Epidermal melanocyte (primary cell): ENCODE measurements at regions not wholly inside any gene's neighbourhood (a gene's known extent, or its start where the extent isn't known, plus 50 kb on each side); places are given as distances from the start of the nearest gene placed in this dataset.
"Not testable (repeated sequence)": the region's sequence is repeated elsewhere in the genome, so short reads cannot be mapped to it uniquely, and the experiment has no call there.

Experiments used
- DNase-seq: peaks from one replicate; pipeline ENCODE4 v3.0.0; 2011; ENCODE audit warnings: low spot score; ENCODE audit not compliant: insufficient read length

DNA sequence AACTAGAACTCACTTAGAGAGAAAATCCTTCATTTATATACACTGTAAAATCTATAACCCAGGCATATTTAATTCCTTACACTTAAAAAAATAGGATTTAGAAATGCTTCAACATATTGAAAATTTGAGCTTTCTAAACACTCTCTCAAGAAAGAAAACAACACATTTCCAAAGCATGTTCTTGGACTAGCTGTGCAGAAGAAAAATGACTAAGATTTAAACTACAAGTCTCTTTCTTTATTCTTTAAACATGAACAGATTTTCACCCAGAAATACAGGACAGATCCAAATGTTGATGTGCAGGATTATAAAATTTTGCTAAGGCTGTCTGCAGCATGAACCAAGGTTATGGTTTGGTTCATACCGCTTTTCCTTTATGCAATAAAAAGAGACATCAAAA lies 77.7 kb upstream of the TUSC1 start:
- DNase-seq: no peak

DNA sequence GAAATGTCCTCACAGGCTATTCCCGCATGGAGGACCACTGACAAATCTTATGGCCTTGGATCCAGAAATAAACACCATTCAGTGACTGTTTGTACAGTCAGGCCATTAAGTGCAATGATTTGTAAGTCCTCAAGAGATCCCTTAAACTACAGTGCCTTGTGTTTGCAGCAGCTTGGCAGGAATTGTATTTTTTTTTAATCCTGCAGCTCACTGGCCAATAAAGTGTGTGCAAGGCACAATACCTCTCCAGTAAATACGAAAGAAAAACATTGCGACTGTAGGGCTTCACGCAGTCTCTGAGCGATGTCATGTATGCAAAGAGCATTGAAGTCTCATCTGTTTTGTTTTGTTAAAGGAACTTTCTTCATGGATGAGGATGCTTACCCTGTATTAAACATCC lies 74.2 kb upstream of the TUSC1 start:
- no peak for DNase-seq

DNA sequence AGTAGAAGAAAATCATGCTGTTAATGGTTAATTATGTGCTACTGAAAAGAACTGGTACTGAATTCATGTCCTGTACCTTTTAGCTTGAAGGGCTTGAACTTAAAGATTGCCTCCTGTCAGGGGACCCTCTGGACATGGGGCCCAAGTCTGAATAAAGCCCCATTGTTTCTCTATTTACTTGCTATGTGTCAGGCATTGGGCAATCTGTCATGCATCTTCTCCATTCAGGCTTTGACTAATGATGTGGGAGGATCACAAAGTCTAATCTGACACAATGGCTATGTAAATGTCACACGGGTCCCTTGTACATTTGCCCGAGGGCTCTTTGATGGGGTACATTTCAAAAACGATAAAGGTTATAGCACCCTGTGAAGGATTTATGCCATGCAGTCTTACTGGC lies 64.0 kb upstream of the TUSC1 start:
- no peak for DNase-seq

DNA sequence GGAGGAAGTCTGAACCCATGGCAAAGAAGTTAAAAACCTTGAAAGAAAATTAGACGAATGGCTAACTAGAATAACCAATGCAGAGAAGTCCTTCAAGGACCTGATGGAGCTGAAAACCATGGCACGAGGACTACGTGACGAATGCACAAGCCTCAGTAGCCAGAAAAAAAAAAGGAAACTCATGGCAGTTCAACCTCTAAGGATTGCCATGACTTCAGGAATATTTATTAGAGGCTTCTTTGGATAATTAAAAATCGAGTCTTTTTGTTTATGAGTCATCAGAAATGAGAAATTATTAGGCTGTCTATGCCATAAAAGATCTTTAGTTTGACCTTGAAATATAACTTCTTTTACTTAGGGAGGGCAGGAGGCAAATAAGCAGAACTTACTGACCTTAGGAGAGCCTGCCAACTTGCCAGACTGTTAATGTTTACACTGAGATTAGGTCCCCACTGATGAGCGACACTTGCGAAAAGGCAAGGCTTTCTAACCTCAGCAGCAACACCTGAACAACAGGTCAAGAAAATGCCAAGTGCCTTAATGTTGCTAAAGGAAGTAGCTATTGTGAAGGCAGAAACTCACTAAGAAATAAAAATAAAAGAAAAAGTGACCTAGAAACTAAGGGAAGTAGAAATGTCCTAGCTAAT lies 55.2 kb upstream of the TUSC1 start:
- DNase-seq: no peak

DNA sequence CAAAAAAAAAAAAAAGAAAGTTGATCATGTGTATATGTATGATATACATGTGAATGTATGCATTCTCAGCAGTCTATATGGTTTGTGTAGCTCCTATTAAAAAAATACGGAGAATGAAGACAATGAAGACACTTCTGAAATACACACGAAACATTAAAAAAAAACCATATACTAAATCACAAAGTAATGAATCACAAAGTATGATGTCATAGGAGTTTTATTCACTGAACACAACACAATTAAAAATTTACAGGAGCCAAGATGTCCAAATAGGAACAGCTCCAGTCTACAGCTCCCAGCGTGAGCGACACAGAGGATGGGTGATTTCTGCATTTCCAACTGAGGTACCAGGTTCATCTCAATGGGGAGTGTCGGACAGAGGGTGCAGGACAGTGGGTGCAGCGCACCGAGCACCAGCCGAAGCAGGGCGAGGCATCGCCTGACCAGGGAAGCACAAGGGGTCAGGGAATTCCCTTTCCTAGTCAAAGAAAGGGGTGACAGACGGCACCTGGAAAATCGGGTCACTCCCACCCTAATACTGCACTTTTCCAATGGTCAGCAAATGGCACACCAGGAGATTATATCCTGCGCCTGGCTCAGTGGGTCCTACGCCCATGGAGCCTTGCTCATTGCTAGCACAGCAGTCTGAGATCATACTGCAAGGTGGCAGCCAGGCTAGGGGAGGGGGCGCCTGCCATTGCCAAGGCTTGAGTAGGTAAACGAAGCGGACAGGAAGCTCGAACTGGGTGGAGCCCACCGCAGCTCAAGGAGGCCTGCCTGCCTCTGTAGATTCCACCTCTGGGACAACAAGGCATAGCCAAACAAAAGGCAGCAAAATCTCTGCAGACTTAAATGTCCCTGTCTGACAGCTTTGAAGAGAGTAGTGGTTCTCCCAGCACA lies 53.9 kb upstream of the TUSC1 start:
- DNase-seq: not testable (repeated sequence)
